ENCODE measurements at regions not wholly inside any gene's neighbourhood (a gene's known extent, or its start where the extent isn't known, plus 50 kb on each side); places are given as distances from the start of the nearest gene placed in this dataset.

DNA sequence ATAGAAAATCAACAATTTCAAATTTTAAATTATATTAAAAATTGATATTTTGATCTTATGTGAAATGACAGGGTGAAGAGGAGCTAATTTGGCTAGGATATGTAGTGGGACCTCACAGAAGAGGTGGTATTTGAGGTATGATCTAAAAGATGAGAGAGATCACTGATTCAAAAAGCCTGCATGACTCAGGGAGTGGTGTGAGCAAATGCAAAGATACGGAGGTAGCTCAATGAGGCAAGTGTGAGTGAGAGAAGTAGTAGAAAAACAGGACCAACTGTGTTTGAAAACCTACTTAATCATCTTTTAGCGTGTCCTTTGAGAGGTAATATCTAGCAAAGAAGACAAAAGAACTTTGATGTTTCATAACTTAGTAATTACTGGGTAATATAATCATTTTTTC is 557.5 kb downstream of the DSC3 start:
- Histone ChIP-seq H3K4me1 (ENCODE audit: insufficient read depth, low read length, poor library complexity, severe bottlenecking) (no peaks in the 10 kb centered on the region), H3K27me3 (replicated peaks; ENCODE audit: insufficient read depth, low read depth, low read length, poor library complexity) (no peaks in the 10 kb centered on the region), H3K36me3 (ENCODE audit: insufficient read depth, low read length, poor library complexity, severe bottlenecking) (no peaks in the 10 kb centered on the region), H3K27ac (ENCODE audit: low read depth, low read length, poor library complexity, severe bottlenecking) (no peak overlapping the region), H3K4me3 (ENCODE audit: low read depth, low read length, poor library complexity, severe bottlenecking) (no peak overlapping the region), H3K9me3 (ENCODE audit: low read depth, low read length, poor library complexity, severe bottlenecking) (peaks cover 5% of the 10 kb centered on the region)
- ChIA-PET POLR2A (ENCODE audit: low non-redundant PET) (no interaction called here), CTCF (no interaction called here)
- TF ChIP-seq, protein P1, sequence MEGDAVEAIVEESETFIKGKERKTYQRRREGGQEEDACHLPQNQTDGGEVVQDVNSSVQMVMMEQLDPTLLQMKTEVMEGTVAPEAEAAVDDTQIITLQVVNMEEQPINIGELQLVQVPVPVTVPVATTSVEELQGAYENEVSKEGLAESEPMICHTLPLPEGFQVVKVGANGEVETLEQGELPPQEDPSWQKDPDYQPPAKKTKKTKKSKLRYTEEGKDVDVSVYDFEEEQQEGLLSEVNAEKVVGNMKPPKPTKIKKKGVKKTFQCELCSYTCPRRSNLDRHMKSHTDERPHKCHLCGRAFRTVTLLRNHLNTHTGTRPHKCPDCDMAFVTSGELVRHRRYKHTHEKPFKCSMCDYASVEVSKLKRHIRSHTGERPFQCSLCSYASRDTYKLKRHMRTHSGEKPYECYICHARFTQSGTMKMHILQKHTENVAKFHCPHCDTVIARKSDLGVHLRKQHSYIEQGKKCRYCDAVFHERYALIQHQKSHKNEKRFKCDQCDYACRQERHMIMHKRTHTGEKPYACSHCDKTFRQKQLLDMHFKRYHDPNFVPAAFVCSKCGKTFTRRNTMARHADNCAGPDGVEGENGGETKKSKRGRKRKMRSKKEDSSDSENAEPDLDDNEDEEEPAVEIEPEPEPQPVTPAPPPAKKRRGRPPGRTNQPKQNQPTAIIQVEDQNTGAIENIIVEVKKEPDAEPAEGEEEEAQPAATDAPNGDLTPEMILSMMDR (conservative IDR thresholded peaks at IDR 0.05; ENCODE audit: low read depth, low read length) = no peak
- TF ChIP-seq EZH2 (IDR thresholded peaks at IDR 0.05; ENCODE audit: borderline replicate concordance, low read depth, low read length, poor library complexity, severe bottlenecking) = no peak
- BruUV-seq (replicated peaks) = no TSS peak
- intact Hi-C loops (cut with micrococcal nuclease; ENCODE audit: unreplicated experiment) = no loop called here
- no peak for DNase-seq (ENCODE audit: low spot score)

DNA sequence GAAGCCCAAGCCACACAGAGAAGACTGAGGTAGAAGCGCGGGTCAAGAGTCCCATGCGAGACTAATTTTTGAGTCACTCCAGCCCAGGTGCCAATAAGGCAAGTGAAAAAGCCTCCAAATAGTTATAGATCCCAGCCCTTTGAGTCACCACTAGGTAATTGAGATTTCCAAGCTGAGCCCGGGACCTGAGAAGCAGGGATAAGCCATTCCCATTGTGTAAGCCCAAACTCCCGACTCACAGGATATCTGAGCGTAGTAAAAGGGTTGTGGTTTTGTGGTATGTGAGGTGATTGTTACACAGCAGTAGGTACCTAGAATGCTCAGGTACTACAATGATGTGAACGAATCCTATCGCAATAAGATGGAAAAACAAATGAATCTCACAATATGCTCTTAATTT is 560.7 kb downstream of the DSC3 start:
- ChIA-PET CTCF (no interaction called here), POLR2A (ENCODE audit: low non-redundant PET) (no interaction called here)
- Histone ChIP-seq H3K36me3 (ENCODE audit: insufficient read depth, low read length, poor library complexity, severe bottlenecking) (no peaks in the 10 kb centered on the region), H3K27me3 (replicated peaks; ENCODE audit: insufficient read depth, low read depth, low read length, poor library complexity) (no peaks in the 10 kb centered on the region), H3K4me3 (ENCODE audit: low read depth, low read length, poor library complexity, severe bottlenecking) (no peak overlapping the region), H3K9me3 (ENCODE audit: low read depth, low read length, poor library complexity, severe bottlenecking) (peaks cover 5% of the 10 kb centered on the region), H3K27ac (ENCODE audit: low read depth, low read length, poor library complexity, severe bottlenecking) (no peak overlapping the region), H3K4me1 (ENCODE audit: insufficient read depth, low read length, poor library complexity, severe bottlenecking) (no peaks in the 10 kb centered on the region)
- TF ChIP-seq, protein P1 (conservative IDR thresholded peaks at IDR 0.05; ENCODE audit: low read depth, low read length) = no peak
- no peak for TF ChIP-seq EZH2 (IDR thresholded peaks at IDR 0.05; ENCODE audit: borderline replicate concordance, low read depth, low read length, poor library complexity, severe bottlenecking)
- DNase-seq (ENCODE audit: low spot score) = no peak
- intact Hi-C loops (cut with micrococcal nuclease; ENCODE audit: unreplicated experiment) = no loop called here
- BruUV-seq (replicated peaks) = no TSS peak

DNA sequence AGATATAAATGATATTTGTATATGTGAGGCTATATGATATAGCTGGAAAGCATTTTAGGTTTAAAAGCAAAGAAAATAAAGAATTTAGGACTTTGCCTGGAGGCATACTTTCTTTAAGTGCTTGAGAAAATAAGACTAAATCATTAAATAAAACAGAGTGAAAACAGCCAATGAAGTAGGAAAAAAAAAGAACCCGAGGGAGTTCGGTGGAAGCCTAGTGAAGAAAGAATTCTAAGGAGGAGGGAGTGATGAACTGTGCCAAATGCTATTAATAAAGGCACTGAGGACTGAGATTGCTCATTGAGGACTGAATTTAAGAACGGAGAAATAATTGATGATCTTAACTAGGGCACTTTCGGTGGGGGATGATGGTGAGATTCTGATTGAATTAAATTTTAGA is 573.5 kb downstream of the DSC3 start:
- TF ChIP-seq EZH2 (IDR thresholded peaks at IDR 0.05; ENCODE audit: borderline replicate concordance, low read depth, low read length, poor library complexity, severe bottlenecking) = no peak
- TF ChIP-seq, protein P1 (conservative IDR thresholded peaks at IDR 0.05; ENCODE audit: low read depth, low read length) = no peak
- Histone ChIP-seq H3K9me3 (ENCODE audit: low read depth, low read length, poor library complexity, severe bottlenecking) (no peaks in the 10 kb centered on the region), H3K4me3 (ENCODE audit: low read depth, low read length, poor library complexity, severe bottlenecking) (no peak overlapping the region), H3K27ac (ENCODE audit: low read depth, low read length, poor library complexity, severe bottlenecking) (no peak overlapping the region), H3K4me1 (ENCODE audit: insufficient read depth, low read length, poor library complexity, severe bottlenecking) (no peaks in the 10 kb centered on the region), H3K27me3 (replicated peaks; ENCODE audit: insufficient read depth, low read depth, low read length, poor library complexity) (no peaks in the 10 kb centered on the region), H3K36me3 (ENCODE audit: insufficient read depth, low read length, poor library complexity, severe bottlenecking) (no peaks in the 10 kb centered on the region)
- BruUV-seq (replicated peaks) = no TSS peak
- POLR2A ChIA-PET (ENCODE audit: low non-redundant PET) = no interaction called here
- DNase-seq (ENCODE audit: low spot score) = no peak
- intact Hi-C loops (cut with micrococcal nuclease; ENCODE audit: unreplicated experiment) = no loop called here
- CTCF ChIA-PET = no interaction called here

All from A673 (cell line).